Endothelial cell of umbilical vein (primary cell): ENCODE measurements at regions not wholly inside any gene's neighbourhood (a gene's known extent, or its start where the extent isn't known, plus 50 kb on each side); places are given as distances from the start of the nearest gene placed in this dataset.

Experiments used
- BruUV-seq: library from RNA; stranded (reverse); fragments of 400-500 nt; replicated peaks from 2 replicates; lab custom pipeline; 2021; lab: Mats Ljungman, UMichigan
- CTCF ChIA-PET: fragments of 300-600, 350-600 bp; sonication (Branson Sonifier 250); formaldehyde crosslinking; loops from one replicate; lab custom pipeline; 2021; ENCODE audit warnings: antibody characterized with exemption, inconsistent platforms; lab: Charles Lee
- POLR2A ChIA-PET: fragments of 300-600, 350-600 bp; sonication (Branson Sonifier 250); formaldehyde crosslinking; loops from one replicate; lab custom pipeline; 2021; ENCODE audit warnings: antibody characterized with exemption, inconsistent platforms; lab: Charles Lee
- DNase-seq: peaks from one replicate; pipeline ENCODE4 v3.0.0-alpha.2; 2011; ENCODE audit warnings: low read depth, low spot score
- FAIRE-seq: peaks from 2 replicates; lab custom pipeline; 2011; peaks lifted over from hg19 to GRCh38; lab: Jason Lieb, UNC
- H2AFZ ChIP-seq: 2 replicates; pipeline ENCODE4 v1.6.0; 2012; ENCODE audit warnings: low read depth, low read length, control low read depth, inconsistent platforms
- H3K27ac ChIP-seq: 2 replicates; pipeline ENCODE4 v1.5.1; 2011; ENCODE audit warnings: low read depth, mild to moderate bottlenecking, control low read depth, low read length, moderate library complexity; ENCODE audit not compliant: insufficient read depth
- H3K27me3 ChIP-seq, 2 experiments: 2 replicates each; pipeline versions ENCODE4 v1.6.0 to v1.6.1; 2011; ENCODE audit warnings: low read length in 2 of 2, mixed read lengths in 1 of 2; ENCODE audit not compliant: control insufficient read depth in 2 of 2, insufficient read depth in 2 of 2
- H3K36me3 ChIP-seq, 2 experiments: 2 replicates in 1 of 2; 3 replicates in 1 of 2; pipeline ENCODE4 v1.5.1; 2011; ENCODE audit warnings: low read length in 2 of 2, mild to moderate bottlenecking in 1 of 2, moderate library complexity in 1 of 2; ENCODE audit not compliant: control insufficient read depth in 2 of 2, insufficient read depth in 2 of 2; ENCODE audit errors: extremely low read depth in 1 of 2
- H3K4me1 ChIP-seq: 3 replicates; pipeline ENCODE4 v1.5.1; 2011; ENCODE audit warnings: mild to moderate bottlenecking, low read length; ENCODE audit not compliant: control insufficient read depth, insufficient read depth; ENCODE audit errors: extremely low read depth
- H3K4me2 ChIP-seq: 2 replicates; pipeline ENCODE4 v1.6.1; 2011; ENCODE audit warnings: low read length, control low read depth, mixed read lengths; ENCODE audit not compliant: insufficient read depth
- H3K4me3 ChIP-seq, 3 experiments: fragments of 200-600 bp in 1 of 3; sonication (generic), shearing (Covaris generic) in 1 of 3; replicated peaks in 1 of 3; 2 replicates each; pipeline ENCODE4 v1.5.1; 2011 to 2016; ENCODE audit warnings: control low read depth in 3 of 3, low read length in 3 of 3, mild to moderate bottlenecking in 2 of 3, inconsistent platforms in 1 of 3, low read depth in 1 of 3, moderate library complexity in 1 of 3; ENCODE audit not compliant: insufficient read depth in 1 of 3
- H3K79me2 ChIP-seq: 2 replicates; pipeline ENCODE4 v1.6.0; 2012; ENCODE audit warnings: low read length, inconsistent platforms; ENCODE audit not compliant: control insufficient read depth, insufficient read depth
- H3K9ac ChIP-seq: replicated peaks from 2 replicates; pipeline ENCODE3; 2011; ENCODE audit warnings: low read length, control low read depth; ENCODE audit not compliant: insufficient read depth; ENCODE audit errors: extremely low read depth
- H3K9me1 ChIP-seq: replicated peaks from 3 replicates; pipeline ENCODE4 v1.6.0; 2011; ENCODE audit warnings: mild to moderate bottlenecking, low read length; ENCODE audit not compliant: control insufficient read depth, insufficient read depth; ENCODE audit errors: extremely low read depth
- H3K9me3 ChIP-seq: replicated peaks from 2 replicates; pipeline ENCODE4 v1.5.1; 2012; ENCODE audit warnings: low read length, inconsistent platforms; ENCODE audit not compliant: control insufficient read depth, insufficient read depth
- H4K20me1 ChIP-seq: replicated peaks from 2 replicates; pipeline ENCODE3; 2011; ENCODE audit warnings: mild to moderate bottlenecking, low read length; ENCODE audit not compliant: control insufficient read depth, insufficient read depth; ENCODE audit errors: extremely low read depth
- CTCF ChIP-seq, 2 donors: IDR thresholded peaks; 1 replicate in 1 of 2; 2 replicates in 1 of 2; pipeline ENCODE4 v1.5.1; 2011; ENCODE audit warnings: low read length in 2 of 2, mild to moderate bottlenecking in 2 of 2, moderate library complexity in 2 of 2, control low read depth in 1 of 2, inconsistent platforms in 1 of 2, low read depth in 1 of 2; ENCODE audit not compliant: insufficient read depth in 1 of 2; ENCODE audit errors: extremely low read depth in 1 of 2
- EZH2 ChIP-seq: IDR thresholded peaks from 2 replicates; pipeline ENCODE4 v1.6.1; 2012; ENCODE audit warnings: borderline replicate concordance, low read depth, mild to moderate bottlenecking, moderate library complexity, low read length, inconsistent platforms; ENCODE audit not compliant: severe bottlenecking
- FOS ChIP-seq: IDR thresholded peaks from 2 replicates; pipeline ENCODE4 v1.6.1; 2011; ENCODE audit warnings: mild to moderate bottlenecking, low read length, moderate library complexity, borderline replicate concordance; ENCODE audit not compliant: insufficient read depth
- GATA2 ChIP-seq: IDR thresholded peaks from 2 replicates; pipeline ENCODE4 v1.7.0; 2011; ENCODE audit warnings: low read depth, mild to moderate bottlenecking, moderate library complexity, mixed read lengths, low read length; ENCODE audit not compliant: insufficient read length, insufficient read depth
- JUN ChIP-seq: IDR thresholded peaks from 2 replicates; pipeline ENCODE4 v1.6.1; 2011; ENCODE audit warnings: borderline replicate concordance, low read depth; ENCODE audit not compliant: insufficient read length, insufficient read depth
- MYC ChIP-seq: IDR thresholded peaks from one replicate; pipeline ENCODE4 v1.6.1; 2011; ENCODE audit warnings: mild to moderate bottlenecking, low read depth, low read length
- POLR2A ChIP-seq: IDR thresholded peaks from 2 replicates; pipeline ENCODE4 v1.6.1; 2012; ENCODE audit warnings: low read depth, mild to moderate bottlenecking, control low read depth, low read length
- POLR2AphosphoS5 ChIP-seq: IDR thresholded peaks from 2 replicates; pipeline ENCODE4 v1.6.1; 2012; ENCODE audit warnings: low read depth, mild to moderate bottlenecking, control low read depth, low read length, moderate library complexity; ENCODE audit not compliant: insufficient read depth
- dilution Hi-C: fragments of 300-500 bp; cut with MboI; formaldehyde crosslinking; loops from one replicate; pipeline ENCODE4 v1.15.0; 2019; ENCODE audit warnings: low sequenced_read_pairs; ENCODE audit not compliant: extremely low pct_ligation_motif_present
- intact Hi-C: fragments of 100-400 bp; cut with micrococcal nuclease; formaldehyde crosslinking; loops from one replicate; pipeline ENCODE4 v1.10.0; 2022
- TF ChIP-seq, protein P1 (sequence below): IDR thresholded peaks from 2 replicates; pipeline ENCODE4 v1.6.1; 2011; ENCODE audit not compliant: insufficient read depth, insufficient read length

DNA sequence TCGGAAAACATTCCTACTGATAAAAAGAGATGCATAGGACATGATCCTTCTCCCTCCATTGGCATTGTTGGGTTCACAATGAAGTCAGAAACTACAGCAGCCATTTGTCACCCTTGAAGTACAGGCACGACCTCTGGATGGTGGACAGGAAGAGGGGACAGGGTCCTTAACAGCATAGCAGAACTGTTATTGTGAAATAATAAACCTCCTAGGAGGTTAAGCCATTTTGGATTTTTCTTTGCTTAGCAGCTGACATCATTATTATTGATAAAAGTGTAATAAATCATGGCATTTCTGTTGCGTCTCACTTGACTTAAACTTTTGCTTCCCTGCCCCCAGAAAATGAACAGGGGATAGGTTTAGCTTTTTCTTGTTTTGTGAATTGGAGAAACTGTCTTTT is 134.3 kb upstream of the SASH1 start:
- H3K9me3 ChIP-seq = no peaks in the 10 kb centered on the region
- H3K9ac ChIP-seq = no peak overlapping the region
- H3K4me3 ChIP-seq = no peak overlapping the region
- dilution Hi-C loops = no loop called here
- no peaks in the 10 kb centered on the region for H3K79me2 ChIP-seq
- FAIRE-seq = no peak
- no peak for TF ChIP-seq FOS
- TF ChIP-seq GATA2 = no peak
- TF ChIP-seq CTCF (IDR thresholded peaks at IDR 0.05; ENCODE audit: extremely low read depth in 1 of 2, insufficient read depth in 1 of 2, low read depth in 1 of 2, low read length in 2 of 2) = no peak
- no peak overlapping the region for H3K27ac ChIP-seq
- no peaks in the 10 kb centered on the region for H3K4me1 ChIP-seq
- H3K36me3 ChIP-seq = no peaks in the 10 kb centered on the region
- CTCF ChIA-PET = interaction anchor here (0.7 kb wide), 1 partner anchor 28 kb away, joined by 3 read pairs; no protein-coding TSS in a partner anchor
- no peaks in the 10 kb centered on the region for H4K20me1 ChIP-seq
- H2AFZ ChIP-seq = no peak overlapping the region
- intact Hi-C loops = no loop called here
- POLR2A ChIA-PET = no interaction called here
- H3K9me1 ChIP-seq = no peaks in the 10 kb centered on the region
- DNase-seq = no peak
- H3K27me3 ChIP-seq = no peaks in the 10 kb centered on the region
- H3K4me2 ChIP-seq = no peak overlapping the region
- BruUV-seq = no TSS peak

- POLR2A ChIA-PET = no interaction called here
- no peak overlapping the region for H3K4me3 ChIP-seq
- H2AFZ ChIP-seq = no peak overlapping the region
- CTCF ChIA-PET = interaction anchor here (1.1 to 1.2 kb wide), 2 partner anchors 12 to 32 kb away, joined by 3 read pairs; no protein-coding TSS in a partner anchor
- no peaks in the 10 kb centered on the region for H3K9me3 ChIP-seq
- no peak overlapping the region for H3K27ac ChIP-seq
- H3K4me2 ChIP-seq = no peak overlapping the region
- TF ChIP-seq JUN (no peak), CTCF (IDR thresholded peaks at IDR 0.05; ENCODE audit: extremely low read depth in 1 of 2, insufficient read depth in 1 of 2, low read depth in 1 of 2, low read length in 2 of 2) (no peak), GATA2 (no peak), MYC (no peak), POLR2AphosphoS5 (no peak), POLR2A (no peak), FOS (no peak), EZH2 (no peak)
- TF ChIP-seq, protein P1, sequence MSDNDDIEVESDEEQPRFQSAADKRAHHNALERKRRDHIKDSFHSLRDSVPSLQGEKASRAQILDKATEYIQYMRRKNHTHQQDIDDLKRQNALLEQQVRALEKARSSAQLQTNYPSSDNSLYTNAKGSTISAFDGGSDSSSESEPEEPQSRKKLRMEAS = no peak
- intact Hi-C loops (no loop called here), dilution Hi-C loops (no loop called here)
- H3K79me2 ChIP-seq = no peaks in the 10 kb centered on the region
- DNase-seq (no peak), FAIRE-seq (no peak)
- no peaks in the 10 kb centered on the region for H4K20me1 ChIP-seq
- no peaks in the 10 kb centered on the region for H3K27me3 ChIP-seq
- no peaks in the 10 kb centered on the region for H3K4me1 ChIP-seq
- no TSS peak for BruUV-seq
- H3K36me3 ChIP-seq = no peaks in the 10 kb centered on the region
- no peak overlapping the region for H3K9ac ChIP-seq
- no peaks in the 10 kb centered on the region for H3K9me1 ChIP-seq
These were observed 130.8 kb upstream of the SASH1 start for GRCh38 chr6:148211777-148212324.
